Tibial artery (tissue), 4 donors: ENCODE measurements at regions not wholly inside any gene's neighbourhood (a gene's known extent, or its start where the extent isn't known, plus 50 kb on each side); places are given as distances from the start of the nearest gene placed in this dataset.

Experiments used
- DNase-seq, 2 donors: peaks; one replicate each; pipeline ENCODE4 v3.0.0-alpha.2; 2019
- H3K27ac ChIP-seq, 2 donors: fragments of 200-600 bp; sonication (generic) in 1 of 2; 1 replicate in 1 of 2; 2 replicates in 1 of 2; pipeline ENCODE4 v1.5.1; 2018 to 2019; ENCODE audit warnings: mild to moderate bottlenecking in 1 of 2
- H3K27me3 ChIP-seq, 2 donors: fragments of 200-600 bp; sonication (generic) in 1 of 2; one replicate each; pipeline versions ENCODE4 v1.5.1 to v1.6.0; 2016 to 2019
- H3K36me3 ChIP-seq, 3 donors: fragments of 200-600 bp; sonication (generic) in 2 of 3; one replicate each; pipeline ENCODE4 v1.5.1; 2016 to 2019; ENCODE audit warnings: mild to moderate bottlenecking in 2 of 3
- H3K4me1 ChIP-seq, 4 donors: fragments of 200-600 bp; sonication (generic) in 2 of 4; 1 replicate in 3 of 4; 2 replicates in 1 of 4; pipeline ENCODE4 v1.5.1; 2016 to 2019
- H3K4me3 ChIP-seq, 2 donors: fragments of 200-600 bp; sonication (generic) in 1 of 2; 1 replicate in 1 of 2; 2 replicates in 1 of 2; pipeline ENCODE4 v1.5.1; 2018 to 2019; ENCODE audit warnings: mild to moderate bottlenecking in 2 of 2
- H3K9me3 ChIP-seq, 3 donors: fragments of 200-600 bp; sonication (generic) in 1 of 3; one replicate each; pipeline ENCODE4 v1.5.1; 2016 to 2019
- CTCF ChIP-seq, 2 experiments: fragments of 200-600 bp in 1 of 2; fragments of 450-650 bp in 1 of 2; IDR thresholded peaks; one replicate each; pipeline ENCODE4 v1.5.1; 2017 to 2019; ENCODE audit warnings: antibody characterized with exemption in 2 of 2, mild to moderate bottlenecking in 1 of 2, moderate library complexity in 1 of 2
- intact Hi-C: fragments of 100-400 bp; cut with DNase I; formaldehyde crosslinking; loops from one replicate; pipeline ENCODE4 v1.15.0; 2023; ENCODE audit warnings: low total_unique reads

- intact Hi-C loops: loop anchor here (5.0 kb wide), 2 partner anchors 688 to 1562 kb away; no protein-coding TSS in a partner anchor
- no peaks in the 10 kb centered on the region for H3K36me3 ChIP-seq
- H3K4me3 ChIP-seq: no peak overlapping the region
- TF ChIP-seq CTCF (IDR thresholded peaks at IDR 0.05): no peak
- H3K27ac ChIP-seq: no peak overlapping the region
- H3K9me3 ChIP-seq: peaks cover 0 to 7% (median 0%) of the 10 kb centered on the region in 3 donors
- no peaks in the 10 kb centered on the region for H3K4me1 ChIP-seq
- no peaks in the 10 kb centered on the region for H3K27me3 ChIP-seq
- no peak for DNase-seq
Measured at GRCh38 chr13:80654638-80655249, 313.8 kb upstream of the SPRY2 start.

- no peaks in the 10 kb centered on the region for H3K36me3 ChIP-seq
- H3K4me3 ChIP-seq: no peak overlapping the region
- no peaks in the 10 kb centered on the region for H3K27me3 ChIP-seq
- no peak for DNase-seq
- H3K27ac ChIP-seq: no peak overlapping the region
- no peaks in the 10 kb centered on the region for H3K9me3 ChIP-seq
- H3K4me1 ChIP-seq: no peaks in the 10 kb centered on the region
- intact Hi-C loops: no loop called here
- TF ChIP-seq CTCF (IDR thresholded peaks at IDR 0.05): no peak
Measured at GRCh38 chr13:80649274-80649673, 308.3 kb upstream of the SPRY2 start.

GRCh38 chr13:80642641-80643040 lies 301.7 kb upstream of the SPRY2 start:
- DNase-seq: no peak
- no peaks in the 10 kb centered on the region for H3K4me1 ChIP-seq
- H3K27me3 ChIP-seq: no peaks in the 10 kb centered on the region
- no peaks in the 10 kb centered on the region for H3K9me3 ChIP-seq
- intact Hi-C loops: no loop called here
- no peak for TF ChIP-seq CTCF (IDR thresholded peaks at IDR 0.05)
- H3K4me3 ChIP-seq: no peak overlapping the region
- no peak overlapping the region for H3K27ac ChIP-seq
- H3K36me3 ChIP-seq: no peaks in the 10 kb centered on the region

- Histone ChIP-seq H3K9me3 (no peaks in the 10 kb centered on the region), H3K27me3 (no peaks in the 10 kb centered on the region), H3K27ac (no peak overlapping the region), H3K36me3 (no peaks in the 10 kb centered on the region), H3K4me3 (no peak overlapping the region), H3K4me1 (no peaks in the 10 kb centered on the region)
- no peak for TF ChIP-seq CTCF (IDR thresholded peaks at IDR 0.05)
- no peak for DNase-seq
- intact Hi-C loops: no loop called here
Measured at GRCh38 chr13:80633251-80633650, 292.3 kb upstream of the SPRY2 start.

GRCh38 chr13:80630685-80631121 lies 289.8 kb upstream of the SPRY2 start:
- Histone ChIP-seq H3K4me1 (no peaks in the 10 kb centered on the region), H3K36me3 (no peaks in the 10 kb centered on the region), H3K27ac (peak overlapping the region in 1 of 2 donors; percentile 30), H3K4me3 (no peak overlapping the region), H3K27me3 (no peaks in the 10 kb centered on the region), H3K9me3 (no peaks in the 10 kb centered on the region)
- peak in 1 of 2 donors; percentile 29 for DNase-seq
- intact Hi-C loops: no loop called here
- no peak for TF ChIP-seq CTCF (IDR thresholded peaks at IDR 0.05)
